OCI-LY7 (cell line): ENCODE measurements at regions not wholly inside any gene's neighbourhood (a gene's known extent, or its start where the extent isn't known, plus 50 kb on each side); places are given as distances from the start of the nearest gene placed in this dataset. TPM values are rescaled to one million over a fixed set of nuclear protein-coding genes. Genes with fewer than 3 reads are reported as not detected.

ENCODE experiments used
- microRNA-seq: library from miRNA; unstranded; fragments of <30 nt; microRNA quantifications from one replicate; pipeline ENCODE4 v1.2.0, GENCODE V29; 2022; ENCODE audit warnings: borderline replicate concordance
- small RNA-seq: library from RNA; depleted of rRNA; stranded (forward); fragments of <200 nt; gene quantifications from one replicate; pipeline ENCODE3, GENCODE V24; 2014

Small RNA genes in the stretch of these regions (microRNA-seq; reads per million reads assigned to microRNA genes)
- not detected for gene MIR548AE1

Small RNA genes in the stretch of these regions (small RNA-seq; reads per million reads assigned to genes)
- not detected for gene MIR548AE1
